IMR-90 (cell line): ENCODE measurements at regions not wholly inside any gene's neighbourhood (a gene's known extent, or its start where the extent isn't known, plus 50 kb on each side); places are given as distances from the start of the nearest gene placed in this dataset.
"Not testable (repeated sequence)": the region's sequence is repeated elsewhere in the genome, so short reads cannot be mapped to it uniquely, and the experiment has no call there.

Experiments used
- ATAC-seq: fragments of 200-7000 bp; cut with Tn5 transposase; 2 replicates; pipeline ENCODE4 v1.9.1; 2020; ENCODE audit warnings: low read depth, mild to moderate bottlenecking, moderate library complexity
- BruUV-seq: library from RNA; stranded (reverse); fragments of 400-500 nt; replicated peaks from 2 replicates; lab custom pipeline; 2021; lab: Mats Ljungman, UMichigan
- CTCF ChIA-PET: fragments of 300-600 bp; formaldehyde crosslinking; extraction: SDS; loops from one replicate; lab custom pipeline; 2021; ENCODE audit warnings: antibody characterized with exemption; lab: Yijun Ruan, JAX
- POLR2A ChIA-PET: fragments of 300-600 bp; sonication (Branson Sonifier 250); formaldehyde crosslinking; loops from one replicate; lab custom pipeline; 2022; ENCODE audit warnings: antibody characterized with exemption; ENCODE audit not compliant: unreplicated experiment; lab: Charles Lee
- DNase-seq: peaks from one replicate; pipeline ENCODE4 v3.0.0; 2013
- H2AFZ ChIP-seq: replicated peaks from 2 replicates; pipeline ENCODE3; 2013; ENCODE audit warnings: low read length, mild to moderate bottlenecking; ENCODE audit not compliant: poor library complexity
- H2AK5ac ChIP-seq: 2 replicates; pipeline ENCODE4 v1.6.1; 2013; ENCODE audit warnings: low read depth, low read length, inconsistent platforms
- H2AK9ac ChIP-seq: replicated peaks from 2 replicates; pipeline ENCODE3; 2013; ENCODE audit warnings: mild to moderate bottlenecking, low read depth, low read length, moderate library complexity; ENCODE audit not compliant: poor library complexity
- H2BK120ac ChIP-seq: 2 replicates; pipeline ENCODE4 v1.6.1; 2013; ENCODE audit warnings: low read depth, low read length, inconsistent platforms
- H2BK15ac ChIP-seq: 3 replicates; pipeline ENCODE4 v1.6.1; 2013; ENCODE audit warnings: low read depth, low read length, inconsistent platforms
- H2BK20ac ChIP-seq: 2 replicates; pipeline ENCODE4 v1.6.1; 2013; ENCODE audit warnings: low read depth, mild to moderate bottlenecking, inconsistent platforms, low read length, moderate library complexity
- H2BK5ac ChIP-seq: 2 replicates; pipeline ENCODE4 v1.6.1; 2013; ENCODE audit warnings: mild to moderate bottlenecking, low read depth, low read length, inconsistent platforms; ENCODE audit not compliant: poor library complexity, severe bottlenecking
- H3K14ac ChIP-seq: replicated peaks from 2 replicates; pipeline ENCODE4 v1.6.1; 2013; ENCODE audit warnings: low read depth, low read length, inconsistent platforms
- H3K18ac ChIP-seq: 2 replicates; pipeline ENCODE4 v1.6.1; 2013; ENCODE audit warnings: low read depth, low read length, control low read depth
- H3K23ac ChIP-seq: 2 replicates; pipeline ENCODE4 v1.6.1; 2013; ENCODE audit warnings: low read depth, low read length, inconsistent platforms
- H3K27ac ChIP-seq: 2 replicates; pipeline ENCODE4 v1.5.1; 2013; ENCODE audit warnings: mild to moderate bottlenecking, control low read depth, low read length; ENCODE audit not compliant: insufficient read depth
- H3K27me3 ChIP-seq: 2 replicates; pipeline ENCODE4 v1.6.1; 2013; ENCODE audit warnings: low read length; ENCODE audit not compliant: control insufficient read depth, insufficient read depth
- H3K36me3 ChIP-seq: 2 replicates; pipeline ENCODE4 v1.6.1; 2013; ENCODE audit warnings: low read length, mixed read lengths; ENCODE audit not compliant: control insufficient read depth, insufficient read depth
- H3K4ac ChIP-seq: 2 replicates; pipeline ENCODE4 v1.6.1; 2013; ENCODE audit warnings: low read depth, low read length, inconsistent platforms
- H3K4me1 ChIP-seq: 2 replicates; pipeline ENCODE4 v1.6.1; 2013; ENCODE audit warnings: low read length, mixed read lengths; ENCODE audit not compliant: control insufficient read depth, insufficient read depth
- H3K4me2 ChIP-seq: 2 replicates; pipeline ENCODE4 v1.6.1; 2013; ENCODE audit warnings: low read depth, mild to moderate bottlenecking, control low read depth, low read length, moderate library complexity
- H3K4me3 ChIP-seq: 2 replicates; pipeline ENCODE4 v1.5.1; 2013; ENCODE audit warnings: low read depth, mild to moderate bottlenecking, control low read depth, low read length, moderate library complexity; ENCODE audit not compliant: insufficient read depth
- H3K56ac ChIP-seq: 2 replicates; pipeline ENCODE4 v1.6.1; 2013; ENCODE audit warnings: low read length, inconsistent platforms; ENCODE audit not compliant: insufficient read depth; ENCODE audit errors: extremely low read depth
- H3K79me1 ChIP-seq, 2 experiments: 2 replicates each; pipeline ENCODE4 v1.6.1; 2013; ENCODE audit warnings: low read length in 2 of 2, inconsistent platforms in 1 of 2, low read depth in 1 of 2
- H3K9ac ChIP-seq: 2 replicates; pipeline ENCODE4 v1.6.1; 2013; ENCODE audit warnings: low read depth, low read length, control low read depth
- H3K9me1 ChIP-seq: 2 replicates; pipeline ENCODE4 v1.6.1; 2013; ENCODE audit warnings: low read length, inconsistent platforms; ENCODE audit not compliant: insufficient read depth
- H3K9me3 ChIP-seq: 2 replicates; pipeline ENCODE4 v1.6.1; 2013; ENCODE audit warnings: low read length; ENCODE audit not compliant: control insufficient read depth, insufficient read depth
- H4K20me1 ChIP-seq: 2 replicates; pipeline ENCODE4 v1.6.1; 2013; ENCODE audit warnings: low read length, inconsistent platforms; ENCODE audit not compliant: insufficient read depth
- H4K5ac ChIP-seq: 2 replicates; pipeline ENCODE4 v1.6.1; 2013; ENCODE audit warnings: mild to moderate bottlenecking, low read depth, low read length, control low read depth
- H4K8ac ChIP-seq, 2 experiments: 2 replicates each; pipeline ENCODE4 v1.6.1; 2013; ENCODE audit warnings: low read depth in 2 of 2, low read length in 2 of 2, control low read depth in 1 of 2, inconsistent platforms in 1 of 2
- H4K91ac ChIP-seq: 2 replicates; pipeline ENCODE4 v1.6.1; 2013; ENCODE audit warnings: low read depth, low read length, inconsistent platforms; ENCODE audit not compliant: insufficient read depth
- BHLHE40 ChIP-seq: fragments of 150-350 bp; IDR thresholded peaks from 2 replicates; pipeline ENCODE4 v1.6.1; 2016; ENCODE audit warnings: mild to moderate bottlenecking, low read depth, low read length
- CEBPB ChIP-seq: IDR thresholded peaks from 2 replicates; pipeline ENCODE4 v1.6.1; 2012; ENCODE audit warnings: low read depth, low read length, improper control_type of control experiment
- FOS ChIP-seq: fragments of 150-350 bp; IDR thresholded peaks from 2 replicates; pipeline ENCODE4 v1.6.1; 2016; ENCODE audit warnings: low read depth, low read length
- MAFK ChIP-seq: IDR thresholded peaks from 2 replicates; pipeline ENCODE4 v1.6.1; 2012; ENCODE audit warnings: low read depth, low read length, improper control_type of control experiment
- MXI1 ChIP-seq: IDR thresholded peaks from 2 replicates; pipeline ENCODE4 v1.6.1; 2012; ENCODE audit warnings: low read depth, mild to moderate bottlenecking, low read length, moderate library complexity, borderline replicate concordance
- NFE2L2 ChIP-seq: fragments of 150-350 bp; IDR thresholded peaks from 2 replicates; pipeline ENCODE4 v1.6.1; 2016; ENCODE audit warnings: low read depth, mild to moderate bottlenecking, low read length
- RAD21 ChIP-seq: IDR thresholded peaks from 2 replicates; pipeline ENCODE4 v1.6.1; 2012; ENCODE audit warnings: low read length, improper control_type of control experiment
- RCOR1 ChIP-seq: IDR thresholded peaks from 2 replicates; pipeline ENCODE4 v1.6.1; 2012; ENCODE audit warnings: mild to moderate bottlenecking, low read length, improper control_type of control experiment; ENCODE audit not compliant: insufficient replicate concordance
- SMC3 ChIP-seq: fragments of 150-350 bp; IDR thresholded peaks from 2 replicates; pipeline ENCODE4 v1.6.1; 2016; ENCODE audit warnings: low read depth, mild to moderate bottlenecking, antibody characterized with exemption, low read length, moderate library complexity
- WGBS, 2 experiments: methylation state at CpG; one replicate each; pipeline versions ENCODE4 v1.1.5 to v1.1.7; 2013; ENCODE audit warnings: missing lambda C conversion rate in 2 of 2; ENCODE audit not compliant: insufficient read length in 1 of 2; ENCODE audit errors: extremely low coverage in 2 of 2; 5-methylcytosine and 5-hydroxymethylcytosine counted together
- dilution Hi-C: fragments of 300-500 bp; cut with HindIII; formaldehyde crosslinking; loops from one replicate; pipeline ENCODE4 v1.14.3; 2018; ENCODE audit warnings: low sequenced_read_pairs; ENCODE audit not compliant: unreplicated experiment
- in situ Hi-C: fragments of 300-500 bp; cut with MboI; formaldehyde crosslinking; loops from 3 replicates; pipeline ENCODE4 v1.14.3; 2019; ENCODE audit warnings: low sequenced_read_pairs, inconsistent platforms, mixed read lengths
- intact Hi-C: fragments of 100-400 bp; cut with micrococcal nuclease; formaldehyde crosslinking; loops from 2 replicates; pipeline ENCODE4 v1.10.0; 2022

DNA sequence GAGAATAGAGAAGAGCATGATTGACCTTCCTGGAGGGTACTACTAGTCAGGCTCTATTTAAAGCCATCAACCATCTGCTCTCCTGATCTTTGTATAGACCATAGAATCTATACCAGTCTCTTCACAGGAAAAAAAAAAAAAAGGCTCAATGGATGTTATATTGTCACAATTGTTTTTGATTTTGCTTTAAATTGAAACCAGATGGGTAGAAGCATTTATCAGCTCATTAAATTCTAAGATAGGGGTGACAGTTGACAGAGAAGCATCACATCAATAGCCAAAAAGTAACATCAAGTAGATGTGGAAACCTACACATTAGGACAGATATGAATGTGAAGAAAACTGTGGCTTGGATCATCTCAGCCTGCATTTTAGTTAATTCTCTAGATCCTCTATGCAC, 558.9 kb upstream of the MBL2 start:
- H3K18ac ChIP-seq, result no peak overlapping the region
- H3K4me3 ChIP-seq, result no peak overlapping the region
- no peak overlapping the region for H3K9ac ChIP-seq
- no TSS peak for BruUV-seq
- TF ChIP-seq MXI1 (no peak), BHLHE40 (no peak), RAD21 (no peak), FOS (no peak), SMC3 (no peak), MAFK (no peak), RCOR1 (no peak), CEBPB (no peak), NFE2L2 (no peak)
- H2AK9ac ChIP-seq, result no peak overlapping the region
- H3K79me1 ChIP-seq, result no peaks in the 10 kb centered on the region
- H2BK5ac ChIP-seq, result no peak overlapping the region
- no peaks in the 10 kb centered on the region for H3K4me1 ChIP-seq
- H2BK15ac ChIP-seq, result no peak overlapping the region
- no peak overlapping the region for H3K14ac ChIP-seq
- no peaks in the 10 kb centered on the region for H3K27me3 ChIP-seq
- H3K27ac ChIP-seq, result no peak overlapping the region
- H4K5ac ChIP-seq, result no peak overlapping the region
- H3K9me1 ChIP-seq, result no peaks in the 10 kb centered on the region
- no peak overlapping the region for H4K8ac ChIP-seq
- ATAC-seq (no peak), DNase-seq (no peak)
- H4K91ac ChIP-seq, result no peak overlapping the region
- in situ Hi-C loops (no loop called here), dilution Hi-C loops (no loop called here), intact Hi-C loops (no loop called here)
- H3K4ac ChIP-seq, result no peak overlapping the region
- no peaks in the 10 kb centered on the region for H3K36me3 ChIP-seq
- H3K9me3 ChIP-seq, result no peaks in the 10 kb centered on the region
- no peak overlapping the region for H3K23ac ChIP-seq
- POLR2A ChIA-PET, result no interaction called here
- CTCF ChIA-PET, result no interaction called here
- no peak overlapping the region for H3K4me2 ChIP-seq
- no peaks in the 10 kb centered on the region for H4K20me1 ChIP-seq
- H2AFZ ChIP-seq, result no peak overlapping the region
- H2BK20ac ChIP-seq, result no peak overlapping the region
- no peak overlapping the region for H2AK5ac ChIP-seq
- no peak overlapping the region for H2BK120ac ChIP-seq
- H3K56ac ChIP-seq, result no peak overlapping the region

DNA sequence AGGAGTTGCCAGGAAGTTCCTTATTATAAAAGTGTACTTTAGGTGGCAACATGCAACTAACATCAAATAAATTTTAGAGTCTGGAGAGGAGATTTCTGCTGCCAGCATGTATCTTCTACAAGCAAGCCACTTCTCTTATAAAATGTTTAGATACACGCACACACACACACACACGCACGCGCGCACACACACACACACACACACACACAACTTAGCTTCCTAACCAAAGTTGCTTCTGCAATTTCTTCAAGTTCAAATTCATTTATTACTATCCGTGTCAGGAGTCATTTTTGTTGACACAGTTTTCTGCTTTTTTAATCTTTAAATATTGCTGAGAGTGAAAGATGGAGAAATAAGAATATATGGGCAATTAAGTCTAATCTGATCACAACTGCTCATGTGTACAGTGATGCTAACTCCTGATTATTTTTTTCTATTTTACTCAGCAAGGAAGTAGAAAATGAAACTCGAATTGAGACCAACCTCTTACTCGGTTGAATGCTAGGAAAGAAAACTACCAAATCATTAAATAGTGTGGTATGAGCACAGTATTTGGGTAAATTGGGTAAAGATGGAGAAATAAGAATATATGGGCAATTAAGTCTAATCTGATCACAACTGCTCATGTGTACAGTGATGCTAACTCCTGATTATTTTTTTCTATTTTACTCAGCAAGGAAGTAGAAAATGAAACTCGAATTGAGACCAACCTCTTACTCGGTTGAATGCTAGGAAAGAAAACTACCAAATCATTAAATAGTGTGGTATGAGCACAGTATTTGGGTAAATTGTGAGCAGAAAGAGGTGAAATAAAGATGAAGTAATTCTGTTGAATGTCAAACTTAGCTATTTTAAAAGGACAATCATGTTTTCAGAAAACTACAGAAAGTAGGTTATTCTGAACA, 554.1 kb upstream of the MBL2 start:
- H3K18ac ChIP-seq, H3K79me1 ChIP-seq, H3K9me1 ChIP-seq, H3K4me2 ChIP-seq, H2BK120ac ChIP-seq, H2AK5ac ChIP-seq, H3K14ac ChIP-seq, H4K91ac ChIP-seq, H3K36me3 ChIP-seq, H3K4ac ChIP-seq, dilution Hi-C loops, H3K56ac ChIP-seq, H2BK15ac ChIP-seq, H2BK5ac ChIP-seq, CTCF ChIA-PET, H3K27me3 ChIP-seq, POLR2A ChIA-PET, intact Hi-C loops, H4K5ac ChIP-seq, H2AFZ ChIP-seq, H2AK9ac ChIP-seq, H3K4me1 ChIP-seq, ATAC-seq, H4K20me1 ChIP-seq, H2BK20ac ChIP-seq, H3K9ac ChIP-seq, H3K9me3 ChIP-seq, BruUV-seq, in situ Hi-C loops, H3K27ac ChIP-seq, DNase-seq, H3K23ac ChIP-seq, H3K4me3 ChIP-seq, H4K8ac ChIP-seq: not testable (repeated sequence)
- no CpG with 5 or more reads among the region's 10 CpGs for WGBS, 2 experiments
